Psoas muscle (tissue), 7 donors: ENCODE measurements at regions not wholly inside any gene's neighbourhood (a gene's known extent, or its start where the extent isn't known, plus 50 kb on each side); places are given as distances from the start of the nearest gene placed in this dataset.
A peak's percentile ranks its signal among the peaks of the same experiment; 100 is the strongest.

Experiments used
- ATAC-seq, 4 donors: fragments of 200-7000 bp; cut with Tn5 transposase; one replicate each; pipeline ENCODE4 v1.9.1; 2020; ENCODE audit warnings: moderate library complexity in 3 of 4, mild to moderate bottlenecking in 2 of 4
- DNase-seq, 2 donors: peaks; one replicate each; pipeline ENCODE4 v3.0.0-alpha.2; 2020
- H3K27ac ChIP-seq: fragments of 200-600 bp; one replicate; pipeline ENCODE4 v1.8.0; 2022
- H3K27me3 ChIP-seq, 3 donors: fragments of 200-600 bp in 1 of 3; one replicate each; pipeline versions ENCODE4 v1.6.1 to v1.8.0; 2013 to 2022; ENCODE audit warnings: low read length in 2 of 3, mild to moderate bottlenecking in 2 of 3, moderate library complexity in 1 of 3; ENCODE audit not compliant: insufficient read depth in 3 of 3
- H3K36me3 ChIP-seq, 2 donors: fragments of 200-600 bp in 1 of 2; one replicate each; pipeline versions ENCODE4 v1.6.1 to v1.8.0; 2013 to 2022; ENCODE audit warnings: low read depth in 1 of 2, mild to moderate bottlenecking in 1 of 2, moderate library complexity in 1 of 2; ENCODE audit not compliant: insufficient read depth in 1 of 2
- H3K4me1 ChIP-seq: fragments of 200-600 bp; one replicate; pipeline ENCODE4 v1.8.0; 2022
- H3K4me3 ChIP-seq: fragments of 200-600 bp; one replicate; pipeline ENCODE4 v1.8.0; 2022; ENCODE audit warnings: mild to moderate bottlenecking
- H3K9me3 ChIP-seq: fragments of 200-600 bp; one replicate; pipeline ENCODE4 v1.8.0; 2022
- CTCF ChIP-seq: fragments of 200-600 bp; IDR thresholded peaks from one replicate; pipeline ENCODE4 v1.8.0; 2022; ENCODE audit warnings: antibody characterized with exemption
- WGBS, 3 donors: extraction: QIAGEN DNeasy Blood & Tissue Kit; methylation state at CpG; one replicate each; pipeline versions ENCODE4 v1.1.6 to v1.1.7; 2013; 5-methylcytosine and 5-hydroxymethylcytosine counted together
- intact Hi-C, 2 donors: fragments of 100-400 bp; cut with DNase I; formaldehyde crosslinking; loops; one replicate each; pipeline versions ENCODE4 v1.11.0 to v1.14.2; 2022
- donor health status: healthy with polysubstance abuse.
- donor health status: DM: no; HTN: no; CAD: no; lungs with moderate emphysema.
- donor health status: Bipolar disorder and iron deficiency.
- donor health status: healthy.
- donor health status: DM: yes; HTN: yes; CAD: no.
- donor health status: DM: no; HTN: no; CAD: no.
- donor health status: DM: yes; HTN: yes; CAD: no.

GRCh38 chr6:149169761-149170511 lies 147.6 kb upstream of the TAB2 start:
- 52 to 64% (median 60%) methylated on average over 6 of the region's 6 CpGs for WGBS, 3 donors
- Histone ChIP-seq H3K36me3 (no peaks in the 10 kb centered on the region), H3K27me3 (no peaks in the 10 kb centered on the region), H3K4me3 (no peak overlapping the region), H3K27ac (no peak overlapping the region), H3K9me3 (no peaks in the 10 kb centered on the region), H3K4me1 (no peaks in the 10 kb centered on the region)
- DNase-seq (no peak), ATAC-seq (no peak)
- TF ChIP-seq CTCF, result no peak
- intact Hi-C loops, result no loop called here

GRCh38 chr6:149170564-149171452 lies 146.7 kb upstream of the TAB2 start:
- WGBS, 3 donors, result 27 to 31% (median 31%) methylated on average over 11 of the region's 11 CpGs
- H3K9me3 ChIP-seq, result no peaks in the 10 kb centered on the region
- peak in 1 of 2 donors; percentile 13 for DNase-seq
- no peaks in the 10 kb centered on the region for H3K36me3 ChIP-seq
- no peaks in the 10 kb centered on the region for H3K4me1 ChIP-seq
- H3K27ac ChIP-seq, result no peak overlapping the region
- H3K4me3 ChIP-seq, result no peak overlapping the region
- no peak for ATAC-seq
- H3K27me3 ChIP-seq, result no peaks in the 10 kb centered on the region
- no peak for TF ChIP-seq CTCF
- intact Hi-C loops, result no loop called here

- no peaks in the 10 kb centered on the region for H3K36me3 ChIP-seq
- H3K27ac ChIP-seq, result no peak overlapping the region
- TF ChIP-seq CTCF, result no peak
- no peak for ATAC-seq
- no peaks in the 10 kb centered on the region for H3K9me3 ChIP-seq
- DNase-seq, result no peak
- no peak overlapping the region for H3K4me3 ChIP-seq
- H3K4me1 ChIP-seq, result no peaks in the 10 kb centered on the region
- intact Hi-C loops, result no loop called here
- no peaks in the 10 kb centered on the region for H3K27me3 ChIP-seq
These were observed 144.3 kb upstream of the TAB2 start for GRCh38 chr6:149173222-149173621.

- WGBS, 3 donors, result 92 to 96% (median 94%) methylated on average over 1 of the region's 1 CpG
- no peak for DNase-seq
- Histone ChIP-seq H3K27me3 (no peaks in the 10 kb centered on the region), H3K4me1 (no peaks in the 10 kb centered on the region), H3K9me3 (no peaks in the 10 kb centered on the region), H3K27ac (no peak overlapping the region), H3K4me3 (no peak overlapping the region), H3K36me3 (no peaks in the 10 kb centered on the region)
- intact Hi-C loops, result no loop called here
- no peak for ATAC-seq
- no peak for TF ChIP-seq CTCF
These were observed 142.6 kb upstream of the TAB2 start for GRCh38 chr6:149174962-149175361.
